ENCODE measurements at regions not wholly inside any gene's neighbourhood (a gene's known extent, or its start where the extent isn't known, plus 50 kb on each side); places are given as distances from the start of the nearest gene placed in this dataset.
"Not testable (repeated sequence)": the region's sequence is repeated elsewhere in the genome, so short reads cannot be mapped to it uniquely, and the experiment has no call there.

DNA sequence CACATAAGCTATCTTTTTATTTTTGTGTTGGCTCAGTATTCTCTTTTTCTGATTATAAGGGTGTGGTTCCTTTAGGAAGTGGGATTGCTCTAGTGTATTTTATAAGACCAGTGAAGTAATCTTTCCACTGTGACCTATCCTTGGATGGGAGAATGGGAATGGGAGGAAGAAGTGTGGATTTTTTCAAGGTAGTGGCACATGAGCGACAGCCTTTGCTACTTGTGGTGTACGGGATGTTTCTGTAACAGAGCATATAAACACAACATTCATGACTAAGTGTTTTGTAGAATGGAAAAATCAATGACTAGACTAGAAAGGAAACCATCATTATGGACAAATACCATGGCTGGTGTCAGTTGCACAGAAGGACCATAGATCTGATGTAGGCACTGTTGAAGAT is 209.6 kb downstream of the GIPC2 start:
- ChIA-PET CTCF (interaction anchor here (0.7 kb wide), 1 partner anchor 1207 kb away, joined by 3 read pairs; no protein-coding TSS in a partner anchor), POLR2A (ENCODE audit: low non-redundant PET) (interaction anchor here (0.6 kb wide), 1 partner anchor 158 kb away, joined by 4 read pairs; no protein-coding TSS in a partner anchor)
- TF ChIP-seq, protein P1, sequence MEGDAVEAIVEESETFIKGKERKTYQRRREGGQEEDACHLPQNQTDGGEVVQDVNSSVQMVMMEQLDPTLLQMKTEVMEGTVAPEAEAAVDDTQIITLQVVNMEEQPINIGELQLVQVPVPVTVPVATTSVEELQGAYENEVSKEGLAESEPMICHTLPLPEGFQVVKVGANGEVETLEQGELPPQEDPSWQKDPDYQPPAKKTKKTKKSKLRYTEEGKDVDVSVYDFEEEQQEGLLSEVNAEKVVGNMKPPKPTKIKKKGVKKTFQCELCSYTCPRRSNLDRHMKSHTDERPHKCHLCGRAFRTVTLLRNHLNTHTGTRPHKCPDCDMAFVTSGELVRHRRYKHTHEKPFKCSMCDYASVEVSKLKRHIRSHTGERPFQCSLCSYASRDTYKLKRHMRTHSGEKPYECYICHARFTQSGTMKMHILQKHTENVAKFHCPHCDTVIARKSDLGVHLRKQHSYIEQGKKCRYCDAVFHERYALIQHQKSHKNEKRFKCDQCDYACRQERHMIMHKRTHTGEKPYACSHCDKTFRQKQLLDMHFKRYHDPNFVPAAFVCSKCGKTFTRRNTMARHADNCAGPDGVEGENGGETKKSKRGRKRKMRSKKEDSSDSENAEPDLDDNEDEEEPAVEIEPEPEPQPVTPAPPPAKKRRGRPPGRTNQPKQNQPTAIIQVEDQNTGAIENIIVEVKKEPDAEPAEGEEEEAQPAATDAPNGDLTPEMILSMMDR (conservative IDR thresholded peaks at IDR 0.05; ENCODE audit: low read depth), result no peak
- H3K27ac ChIP-seq, result no peak overlapping the region
- DNase-seq (ENCODE audit: low spot score), result no peak

DNA sequence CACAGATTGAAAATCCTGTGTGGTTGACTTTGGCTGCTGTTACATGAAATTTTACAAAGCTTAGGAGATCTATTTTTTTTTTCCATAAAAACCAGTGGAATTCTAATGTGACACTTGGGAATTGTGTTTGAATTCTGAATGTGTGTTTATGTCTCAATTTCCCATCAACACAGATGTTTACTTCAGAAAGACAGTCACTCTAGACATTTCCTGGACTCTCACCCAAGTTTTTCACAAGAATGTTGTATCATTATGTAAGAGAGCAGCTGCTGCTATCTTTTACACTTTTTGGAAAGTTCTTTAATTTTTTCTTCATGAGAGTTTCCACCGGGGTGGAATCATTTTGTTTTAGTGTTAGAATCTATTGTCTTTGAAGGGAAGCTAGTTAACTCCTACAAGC is 210.1 kb downstream of the GIPC2 start:
- ChIA-PET CTCF (interaction anchor here (0.7 kb wide), 1 partner anchor 1208 kb away, joined by 3 read pairs; no protein-coding TSS in a partner anchor), POLR2A (ENCODE audit: low non-redundant PET) (no interaction called here)
- TF ChIP-seq, protein P1 (conservative IDR thresholded peaks at IDR 0.05; ENCODE audit: low read depth), result no peak
- DNase-seq (ENCODE audit: low spot score), result no peak
- H3K27ac ChIP-seq, result no peak overlapping the region

DNA sequence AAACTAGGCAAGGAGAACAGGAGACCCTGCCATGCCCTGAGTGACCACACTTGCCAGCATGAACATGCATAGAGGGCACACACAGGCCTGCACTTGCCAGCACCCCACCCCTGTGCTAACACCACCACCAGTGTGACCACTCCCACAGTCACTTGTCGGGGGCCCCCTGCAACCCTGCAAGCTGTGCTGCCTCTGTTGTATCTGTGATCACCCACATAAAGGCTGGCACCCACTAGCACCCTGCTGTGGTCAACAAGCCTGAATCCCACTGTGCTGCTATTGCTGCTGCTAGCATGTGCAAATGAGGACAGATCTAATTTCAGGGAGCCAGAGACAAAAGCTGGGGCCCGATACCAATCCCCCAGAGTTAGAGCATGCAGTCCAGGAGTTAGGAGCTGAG is 217.7 kb downstream of the GIPC2 start:
- TF ChIP-seq, protein P1 (conservative IDR thresholded peaks at IDR 0.05; ENCODE audit: low read depth), result no peak
- ChIA-PET POLR2A (ENCODE audit: low non-redundant PET) (no interaction called here), CTCF (interaction anchor here (1.0 kb wide), 1 partner anchor 26 kb away, joined by 3 read pairs; no protein-coding TSS in a partner anchor)

DNA sequence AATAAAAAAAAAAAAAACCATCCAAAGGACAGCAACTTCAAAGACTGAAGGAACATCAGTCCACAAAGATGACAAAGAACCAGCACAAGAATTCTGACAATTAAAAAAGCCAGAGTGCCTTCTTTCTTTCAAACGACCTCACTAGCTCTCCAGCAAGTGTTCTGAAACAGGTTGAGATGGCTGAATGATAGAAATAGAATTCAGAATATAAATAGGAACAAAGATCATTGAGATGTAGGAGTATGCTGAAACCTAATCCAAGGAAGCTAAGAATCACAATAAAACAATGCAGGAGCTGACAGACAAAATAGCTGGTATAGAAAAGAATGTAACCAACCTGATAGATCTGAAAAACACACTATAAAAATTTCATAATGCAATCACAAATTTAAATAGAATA is 218.2 kb downstream of the GIPC2 start:
- CTCF ChIA-PET, result interaction anchor here (1.0 kb wide), 1 partner anchor 26 kb away, joined by 3 read pairs; no protein-coding TSS in a partner anchor
- POLR2A ChIA-PET (ENCODE audit: low non-redundant PET), result no interaction called here
- DNase-seq (ENCODE audit: low spot score), result no peak
- H3K27ac ChIP-seq, result no peak overlapping the region
- TF ChIP-seq, protein P1 (conservative IDR thresholded peaks at IDR 0.05; ENCODE audit: low read depth), result no peak

More for the DNA sequence above, 217.7 kb downstream of the GIPC2 start:
- no peak for DNase-seq (ENCODE audit: low spot score)
- H3K27ac ChIP-seq, result no peak overlapping the region

DNA sequence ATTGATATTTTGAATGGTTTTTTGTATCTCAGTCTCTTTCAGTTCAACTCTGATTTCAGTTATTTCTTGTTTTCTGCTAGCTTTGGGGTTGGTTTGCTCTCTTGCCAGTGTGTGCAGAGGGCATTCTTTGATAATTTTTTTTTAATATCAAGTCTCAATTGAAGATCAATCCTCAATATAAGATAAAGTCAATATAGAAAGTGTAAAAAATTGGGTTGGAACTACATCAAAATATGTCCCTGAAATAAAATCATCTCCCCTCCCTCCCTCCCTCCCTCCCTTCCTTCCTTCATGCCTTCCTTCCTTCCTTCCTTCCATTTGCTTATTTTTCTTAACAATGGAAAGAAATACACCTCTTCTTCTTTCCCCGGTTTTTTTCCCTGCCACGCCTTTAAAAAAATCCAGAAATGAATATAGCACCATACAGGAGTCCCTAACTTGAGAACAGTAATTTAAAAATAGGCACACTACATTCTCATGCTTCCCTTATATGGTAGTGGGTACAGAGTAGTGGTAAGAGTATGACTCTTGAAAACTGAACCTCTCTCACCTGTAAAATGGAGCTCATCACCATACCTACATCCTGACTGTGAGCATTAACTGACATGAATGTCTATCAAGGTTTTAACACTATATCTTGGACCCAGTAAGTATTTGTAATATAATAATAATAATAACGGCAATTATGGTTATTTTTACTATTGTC is 221.9 kb downstream of the GIPC2 start:
- H3K27ac ChIP-seq, result no peak overlapping the region
- TF ChIP-seq, protein P1 (conservative IDR thresholded peaks at IDR 0.05; ENCODE audit: low read depth), result no peak
- DNase-seq (ENCODE audit: low spot score), result no peak
- CTCF ChIA-PET, result no interaction called here
- POLR2A ChIA-PET (ENCODE audit: low non-redundant PET), result no interaction called here

DNA sequence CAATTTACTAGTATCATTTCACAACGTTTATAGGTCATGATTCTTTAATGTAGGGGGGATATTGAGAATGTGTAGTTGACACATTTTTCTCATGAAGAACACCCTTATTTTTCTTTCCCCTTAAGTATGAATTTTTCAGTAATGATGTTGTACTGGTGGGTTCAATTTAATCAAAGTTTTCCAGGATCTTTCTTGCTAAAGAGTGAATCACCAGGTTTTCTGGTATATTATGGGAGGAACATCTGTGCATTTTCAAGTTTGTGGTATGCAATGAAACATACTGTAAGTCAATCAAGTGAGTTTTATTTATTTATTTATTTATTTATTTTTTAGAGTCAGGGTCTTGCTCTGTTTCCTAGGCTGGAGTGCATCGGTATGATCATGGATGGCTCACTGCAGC is 221.2 kb upstream of the PTGFR start:
- TF ChIP-seq, protein P1 (conservative IDR thresholded peaks at IDR 0.05; ENCODE audit: low read depth), result no peak
- H3K27ac ChIP-seq, result no peak overlapping the region
- DNase-seq (ENCODE audit: low spot score), result no peak
- CTCF ChIA-PET, result no interaction called here
- POLR2A ChIA-PET (ENCODE audit: low non-redundant PET), result no interaction called here

DNA sequence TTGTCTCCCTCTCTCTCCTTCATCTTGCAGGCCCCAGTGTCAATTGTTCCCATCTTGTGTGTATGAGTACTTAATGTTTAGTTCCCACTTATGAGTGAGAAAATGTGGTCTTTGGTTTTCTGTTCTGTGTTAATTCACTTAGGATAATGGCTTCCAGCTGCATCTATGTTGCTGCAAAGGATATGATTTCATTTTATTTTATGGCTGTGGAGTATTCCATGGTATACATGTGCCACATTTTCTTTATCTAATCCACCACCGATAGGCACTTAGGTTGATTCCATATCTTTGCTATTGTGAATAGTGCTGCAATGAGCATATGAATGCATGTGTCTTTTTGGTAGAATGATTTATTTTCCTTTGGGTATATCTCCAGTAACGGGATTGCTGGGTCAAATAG is 219.4 kb upstream of the PTGFR start:
- H3K27ac ChIP-seq; POLR2A ChIA-PET (ENCODE audit: low non-redundant PET); DNase-seq (ENCODE audit: low spot score); CTCF ChIA-PET: not testable (repeated sequence)
